Stimulated activated naive B cell treated with anti-CD40 and anti-IgM and Interleukin-4, amounts not matched to agents 10 μg/mL and 1 μg/mL and 100 μg/mL, for 72 hours (primary cell): ENCODE measurements at regions not wholly inside any gene's neighbourhood (a gene's known extent, or its start where the extent isn't known, plus 50 kb on each side); places are given as distances from the start of the nearest gene placed in this dataset.

Experiments used
- ATAC-seq, 2 donors: fragments of 150-1000 bp; cut with Tn5 transposase; replicated peaks; 2 replicates each; pipeline ENCODE4 v1.10.0; 2021; ENCODE audit warnings: moderate library complexity in 1 of 2
- DNase-seq: peaks from one replicate; pipeline ENCODE4 v3.0.0; 2021
- H3K27ac Mint-ChIP-seq: one replicate; pipeline ENCODE4 v1.8.0; 2022; ENCODE audit warnings: mild to moderate bottlenecking, mixed read lengths
- H3K27me3 Mint-ChIP-seq, 2 donors: one replicate each; pipeline ENCODE4 v1.8.0; 2022; ENCODE audit warnings: mixed read lengths in 2 of 2
- H3K36me3 Mint-ChIP-seq, 2 donors: one replicate each; pipeline ENCODE4 v1.8.0; 2022; ENCODE audit warnings: mixed read lengths in 2 of 2, mild to moderate bottlenecking in 1 of 2
- H3K4me1 Mint-ChIP-seq, 2 donors: one replicate each; pipeline ENCODE4 v1.8.0; 2022; ENCODE audit warnings: mixed read lengths in 2 of 2, mild to moderate bottlenecking in 1 of 2
- H3K4me3 Mint-ChIP-seq, 2 donors: one replicate each; pipeline ENCODE4 v1.8.0; 2022; ENCODE audit warnings: mild to moderate bottlenecking in 2 of 2, mixed read lengths in 2 of 2, moderate library complexity in 1 of 2
- H3K9me3 Mint-ChIP-seq, 2 donors: one replicate each; pipeline ENCODE4 v1.8.0; 2022; ENCODE audit warnings: mixed read lengths in 2 of 2, mild to moderate bottlenecking in 1 of 2

- H3K4me1 Mint-ChIP-seq, result no peaks in the 10 kb centered on the region
- H3K36me3 Mint-ChIP-seq, result no peaks in the 10 kb centered on the region
- no peak overlapping the region for H3K4me3 Mint-ChIP-seq
- DNase-seq, result no peak
- no peak for ATAC-seq
- no peaks in the 10 kb centered on the region for H3K9me3 Mint-ChIP-seq
- H3K27me3 Mint-ChIP-seq, result no peaks in the 10 kb centered on the region
- no peak overlapping the region for H3K27ac Mint-ChIP-seq
These were observed 437.8 kb downstream of the ZIC1 start for GRCh38 chr3:147846854-147847478.

GRCh38 chr3:147851062-147851461, 441.9 kb downstream of the ZIC1 start:
- Mint-ChIP-seq H3K36me3 (no peaks in the 10 kb centered on the region), H3K9me3 (peaks cover 2 to 4% of the 10 kb centered on the region in 2 donors), H3K27me3 (no peaks in the 10 kb centered on the region), H3K4me3 (no peak overlapping the region), H3K4me1 (no peaks in the 10 kb centered on the region), H3K27ac (no peak overlapping the region)
- DNase-seq (no peak), ATAC-seq (no peak)

- ATAC-seq (no peak), DNase-seq (no peak)
- no peak overlapping the region for H3K4me3 Mint-ChIP-seq
- H3K36me3 Mint-ChIP-seq, result no peaks in the 10 kb centered on the region
- no peak overlapping the region for H3K27ac Mint-ChIP-seq
- H3K9me3 Mint-ChIP-seq, result peaks cover 4% of the 10 kb centered on the region in 2 donors
- no peaks in the 10 kb centered on the region for H3K27me3 Mint-ChIP-seq
- no peaks in the 10 kb centered on the region for H3K4me1 Mint-ChIP-seq
These were observed 445.4 kb downstream of the ZIC1 start for GRCh38 chr3:147854542-147854941.

- DNase-seq (no peak), ATAC-seq (no peak)
- H3K4me1 Mint-ChIP-seq, result no peaks in the 10 kb centered on the region
- H3K27ac Mint-ChIP-seq, result no peak overlapping the region
- H3K9me3 Mint-ChIP-seq, result peaks cover 6 to 11% of the 10 kb centered on the region in 2 donors
- no peak overlapping the region for H3K4me3 Mint-ChIP-seq
- no peaks in the 10 kb centered on the region for H3K36me3 Mint-ChIP-seq
- H3K27me3 Mint-ChIP-seq, result no peaks in the 10 kb centered on the region
These were observed 455.7 kb downstream of the ZIC1 start for GRCh38 chr3:147864754-147865354.

GRCh38 chr3:147866561-147866960, 457.4 kb downstream of the ZIC1 start:
- Mint-ChIP-seq H3K27ac (no peak overlapping the region), H3K4me1 (no peaks in the 10 kb centered on the region), H3K9me3 (peaks cover 6 to 11% of the 10 kb centered on the region in 2 donors), H3K27me3 (no peaks in the 10 kb centered on the region), H3K4me3 (no peak overlapping the region), H3K36me3 (no peaks in the 10 kb centered on the region)
- DNase-seq (no peak), ATAC-seq (no peak)

GRCh38 chr3:147872568-147872967, 463.4 kb downstream of the ZIC1 start:
- ATAC-seq, result no peak
- Mint-ChIP-seq H3K36me3 (no peaks in the 10 kb centered on the region), H3K4me1 (no peaks in the 10 kb centered on the region)

GRCh38 chr3:147875498-147875897, 466.3 kb downstream of the ZIC1 start:
- H3K4me3 Mint-ChIP-seq, result no peak overlapping the region
- no peaks in the 10 kb centered on the region for H3K27me3 Mint-ChIP-seq
- ATAC-seq, result no peak
- H3K36me3 Mint-ChIP-seq, result no peaks in the 10 kb centered on the region
- H3K27ac Mint-ChIP-seq, result no peak overlapping the region
- DNase-seq, result no peak
- H3K9me3 Mint-ChIP-seq, result peaks cover 3 to 10% of the 10 kb centered on the region in 2 donors
- no peaks in the 10 kb centered on the region for H3K4me1 Mint-ChIP-seq

More at GRCh38 chr3:147872568-147872967, 463.4 kb downstream of the ZIC1 start:
- Mint-ChIP-seq H3K27me3 (no peaks in the 10 kb centered on the region), H3K27ac (no peak overlapping the region), H3K4me3 (no peak overlapping the region), H3K9me3 (peaks cover 4 to 5% of the 10 kb centered on the region in 2 donors)
- no peak for DNase-seq

- Mint-ChIP-seq H3K4me1 (no peaks in the 10 kb centered on the region), H3K4me3 (no peak overlapping the region), H3K36me3 (no peaks in the 10 kb centered on the region), H3K27ac (no peak overlapping the region), H3K9me3 (peaks cover 10 to 25% of the 10 kb centered on the region in 2 donors), H3K27me3 (no peaks in the 10 kb centered on the region)
- DNase-seq (no peak), ATAC-seq (no peak)
These were observed 472.8 kb downstream of the ZIC1 start for GRCh38 chr3:147881933-147882332.

- DNase-seq (no peak), ATAC-seq (no peak)
- Mint-ChIP-seq H3K4me1 (no peaks in the 10 kb centered on the region), H3K27ac (no peak overlapping the region), H3K9me3 (peaks cover 4 to 12% of the 10 kb centered on the region in 2 donors), H3K27me3 (no peaks in the 10 kb centered on the region), H3K36me3 (no peaks in the 10 kb centered on the region), H3K4me3 (no peak overlapping the region)
These were observed 477.7 kb downstream of the ZIC1 start for GRCh38 chr3:147886879-147887278.

- H3K27ac Mint-ChIP-seq, result no peak overlapping the region
- DNase-seq, result no peak
- no peak overlapping the region for H3K4me3 Mint-ChIP-seq
- no peak for ATAC-seq
- no peaks in the 10 kb centered on the region for H3K4me1 Mint-ChIP-seq
- no peaks in the 10 kb centered on the region for H3K27me3 Mint-ChIP-seq
- peaks cover 0 to 6% of the 10 kb centered on the region in 2 donors for H3K9me3 Mint-ChIP-seq
- H3K36me3 Mint-ChIP-seq, result no peaks in the 10 kb centered on the region
These were observed 478.6 kb downstream of the ZIC1 start for GRCh38 chr3:147887797-147888196.

GRCh38 chr3:147890114-147890513, 480.9 kb downstream of the ZIC1 start:
- Mint-ChIP-seq H3K27me3 (no peaks in the 10 kb centered on the region), H3K9me3 (peaks cover 0 to 1% of the 10 kb centered on the region in 2 donors), H3K27ac (no peak overlapping the region), H3K4me1 (no peaks in the 10 kb centered on the region), H3K36me3 (no peaks in the 10 kb centered on the region), H3K4me3 (no peak overlapping the region)
- no peak for DNase-seq
- peak; percentile 47 to 78 for ATAC-seq

- no peak for DNase-seq
- Mint-ChIP-seq H3K9me3 (peaks cover 0 to 1% of the 10 kb centered on the region in 2 donors), H3K4me1 (no peaks in the 10 kb centered on the region), H3K27me3 (no peaks in the 10 kb centered on the region), H3K4me3 (no peak overlapping the region), H3K36me3 (no peaks in the 10 kb centered on the region), H3K27ac (no peak overlapping the region)
- no peak for ATAC-seq
These were observed 486.3 kb downstream of the ZIC1 start for GRCh38 chr3:147895509-147895908.

- H3K27ac Mint-ChIP-seq, result no peak overlapping the region
- DNase-seq (no peak), ATAC-seq (no peak)
These were observed 491.7 kb downstream of the ZIC1 start for GRCh38 chr3:147900851-147901250.

GRCh38 chr3:147903026-147903425, 493.9 kb downstream of the ZIC1 start:
- Mint-ChIP-seq H3K9me3 (peaks cover 0 to 4% of the 10 kb centered on the region in 2 donors), H3K4me3 (no peak overlapping the region), H3K27ac (no peak overlapping the region), H3K4me1 (no peaks in the 10 kb centered on the region), H3K27me3 (no peaks in the 10 kb centered on the region), H3K36me3 (no peaks in the 10 kb centered on the region)
- ATAC-seq (no peak), DNase-seq (no peak)

More at GRCh38 chr3:147900851-147901250, 491.7 kb downstream of the ZIC1 start:
- Mint-ChIP-seq H3K4me1 (no peaks in the 10 kb centered on the region), H3K4me3 (no peak overlapping the region), H3K36me3 (no peaks in the 10 kb centered on the region), H3K9me3 (peaks cover 0 to 4% of the 10 kb centered on the region in 2 donors), H3K27me3 (no peaks in the 10 kb centered on the region)

GRCh38 chr3:147904421-147904820, 495.3 kb downstream of the ZIC1 start:
- H3K4me1 Mint-ChIP-seq, result no peaks in the 10 kb centered on the region

More at GRCh38 chr3:147904421-147904820, 495.3 kb downstream of the ZIC1 start:
- Mint-ChIP-seq H3K9me3 (peaks cover 0 to 4% of the 10 kb centered on the region in 2 donors), H3K27me3 (no peaks in the 10 kb centered on the region), H3K27ac (no peak overlapping the region), H3K4me3 (no peak overlapping the region), H3K36me3 (no peaks in the 10 kb centered on the region)
- ATAC-seq (no peak), DNase-seq (no peak)
